Adrenal gland (tissue), 5 donors: ENCODE measurements at regions not wholly inside any gene's neighbourhood (a gene's known extent, or its start where the extent isn't known, plus 50 kb on each side); places are given as distances from the start of the nearest gene placed in this dataset.
"Not testable (repeated sequence)": the region's sequence is repeated elsewhere in the genome, so short reads cannot be mapped to it uniquely, and the experiment has no call there.

ENCODE experiments used
- POLR2A ChIP-seq, 2 donors: fragments of 450-650 bp; IDR thresholded peaks; one replicate each; pipeline ENCODE4 v1.6.1; 2017; ENCODE audit warnings: antibody characterized with exemption in 2 of 2, mild to moderate bottlenecking in 2 of 2, moderate library complexity in 1 of 2
- TF ChIP-seq, protein P1 (sequence below), 6 experiments: fragments of 450-650 bp in 4 of 6; fragments of 200-600 bp in 2 of 6; sonication (generic) in 1 of 6; IDR thresholded peaks; 1 replicate in 5 of 6; 2 replicates in 1 of 6; pipeline versions ENCODE4 v1.5.1 to v1.8.0; 2016 to 2021; ENCODE audit warnings: antibody characterized with exemption in 6 of 6, mild to moderate bottlenecking in 2 of 6, moderate library complexity in 1 of 6
- donor health status: DM: no; HTN: no; CAD: no.

GRCh38 chr16:70026165-70026854 lies 75.2 kb downstream of the CLEC18A start:
- TF ChIP-seq, protein P1, sequence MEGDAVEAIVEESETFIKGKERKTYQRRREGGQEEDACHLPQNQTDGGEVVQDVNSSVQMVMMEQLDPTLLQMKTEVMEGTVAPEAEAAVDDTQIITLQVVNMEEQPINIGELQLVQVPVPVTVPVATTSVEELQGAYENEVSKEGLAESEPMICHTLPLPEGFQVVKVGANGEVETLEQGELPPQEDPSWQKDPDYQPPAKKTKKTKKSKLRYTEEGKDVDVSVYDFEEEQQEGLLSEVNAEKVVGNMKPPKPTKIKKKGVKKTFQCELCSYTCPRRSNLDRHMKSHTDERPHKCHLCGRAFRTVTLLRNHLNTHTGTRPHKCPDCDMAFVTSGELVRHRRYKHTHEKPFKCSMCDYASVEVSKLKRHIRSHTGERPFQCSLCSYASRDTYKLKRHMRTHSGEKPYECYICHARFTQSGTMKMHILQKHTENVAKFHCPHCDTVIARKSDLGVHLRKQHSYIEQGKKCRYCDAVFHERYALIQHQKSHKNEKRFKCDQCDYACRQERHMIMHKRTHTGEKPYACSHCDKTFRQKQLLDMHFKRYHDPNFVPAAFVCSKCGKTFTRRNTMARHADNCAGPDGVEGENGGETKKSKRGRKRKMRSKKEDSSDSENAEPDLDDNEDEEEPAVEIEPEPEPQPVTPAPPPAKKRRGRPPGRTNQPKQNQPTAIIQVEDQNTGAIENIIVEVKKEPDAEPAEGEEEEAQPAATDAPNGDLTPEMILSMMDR (IDR thresholded peaks at IDR 0.05), result not testable (repeated sequence)
- not testable (repeated sequence) for TF ChIP-seq POLR2A (IDR thresholded peaks at IDR 0.05)
